ENCODE measurements at regions not wholly inside any gene's neighbourhood (a gene's known extent, or its start where the extent isn't known, plus 50 kb on each side); places are given as distances from the start of the nearest gene placed in this dataset.
"Not testable (repeated sequence)": the region's sequence is repeated elsewhere in the genome, so short reads cannot be mapped to it uniquely, and the experiment has no call there.

DNA sequence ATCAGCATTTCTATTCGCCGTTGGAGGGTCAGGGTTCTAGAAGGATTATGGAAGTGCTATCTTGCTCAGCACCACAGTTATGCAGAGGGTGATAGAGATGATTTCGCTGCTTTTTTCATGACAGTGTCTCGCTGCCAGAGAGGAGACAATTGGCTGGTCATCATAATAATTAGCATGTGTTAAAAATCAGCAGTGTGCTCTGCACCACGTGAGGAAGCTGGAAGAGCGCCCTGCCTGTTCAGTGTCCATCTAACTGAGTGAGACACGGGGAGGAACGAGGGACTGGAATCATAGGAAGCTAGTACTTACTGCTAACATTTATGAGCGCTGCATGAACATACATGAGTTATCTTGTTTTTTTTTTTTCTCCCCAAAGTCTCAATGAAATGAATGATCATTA lies 116.2 kb upstream of the PLAAT1 start:
- peak; percentile 3 for DNase-seq

GRCh38 chr3:193129607-193130006 lies 111.4 kb upstream of the PLAAT1 start:
- no peak for DNase-seq

DNA sequence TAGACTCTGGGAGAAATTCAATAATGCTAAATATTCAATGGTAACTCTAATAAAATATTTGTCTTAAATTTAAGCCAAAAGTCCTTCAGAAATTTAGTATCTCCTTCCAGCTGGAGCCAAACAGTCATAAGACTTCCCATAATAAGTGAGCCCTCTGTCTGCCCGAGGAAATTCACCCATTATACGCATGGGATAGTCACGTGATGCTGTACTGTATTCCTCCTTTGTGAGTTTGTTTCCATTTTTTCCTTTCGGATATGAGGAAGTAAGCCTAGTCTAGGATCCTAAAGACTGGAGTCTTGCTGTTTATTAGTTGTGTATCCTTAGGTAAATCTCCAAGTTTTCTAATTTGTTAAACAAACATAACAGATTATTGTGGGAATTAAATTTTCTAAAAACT lies 110.4 kb upstream of the PLAAT1 start:
- no peak for DNase-seq

DNA sequence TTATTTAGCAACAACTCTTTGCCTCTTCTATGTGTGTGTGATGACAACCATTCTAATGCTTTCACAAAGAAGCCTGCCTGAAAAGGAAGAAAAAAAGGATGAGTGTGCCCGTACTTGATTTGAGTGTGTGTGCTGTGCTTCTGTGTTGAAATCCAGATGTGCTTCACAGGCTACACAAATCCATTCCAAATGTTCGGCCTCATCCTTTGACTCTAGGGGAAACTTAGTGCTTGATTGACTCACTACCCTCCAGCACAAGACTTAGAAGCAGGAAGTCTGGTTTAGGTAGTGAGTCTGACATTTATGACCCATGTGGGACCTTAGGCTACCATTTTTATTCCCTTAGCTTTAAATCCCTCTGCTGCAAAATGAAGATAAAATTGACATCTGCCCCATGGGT lies 108.8 kb upstream of the PLAAT1 start:
- no peak for DNase-seq

DNA sequence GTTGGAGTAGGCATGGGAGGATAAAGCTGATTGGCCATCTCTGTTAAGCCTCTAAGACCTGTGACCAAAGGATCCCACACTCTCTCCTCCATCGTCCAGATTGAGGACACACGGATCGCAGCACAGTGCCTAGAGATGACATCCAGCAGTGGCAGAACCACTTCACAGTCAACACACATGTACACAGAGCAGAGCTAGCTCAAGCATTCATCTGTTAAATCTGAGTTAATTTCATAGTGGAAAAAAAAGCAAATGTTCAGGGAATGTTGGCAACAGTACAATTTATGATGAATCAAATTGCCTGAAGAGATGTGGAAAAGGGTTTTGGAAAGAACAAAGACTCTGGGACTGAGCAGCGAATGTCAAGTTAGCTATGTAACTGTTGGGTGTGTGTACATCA lies 108.1 kb upstream of the PLAAT1 start:
- no peak for DNase-seq

GRCh38 chr3:193134856-193135255 lies 106.2 kb upstream of the PLAAT1 start:
- no peak for DNase-seq

DNA sequence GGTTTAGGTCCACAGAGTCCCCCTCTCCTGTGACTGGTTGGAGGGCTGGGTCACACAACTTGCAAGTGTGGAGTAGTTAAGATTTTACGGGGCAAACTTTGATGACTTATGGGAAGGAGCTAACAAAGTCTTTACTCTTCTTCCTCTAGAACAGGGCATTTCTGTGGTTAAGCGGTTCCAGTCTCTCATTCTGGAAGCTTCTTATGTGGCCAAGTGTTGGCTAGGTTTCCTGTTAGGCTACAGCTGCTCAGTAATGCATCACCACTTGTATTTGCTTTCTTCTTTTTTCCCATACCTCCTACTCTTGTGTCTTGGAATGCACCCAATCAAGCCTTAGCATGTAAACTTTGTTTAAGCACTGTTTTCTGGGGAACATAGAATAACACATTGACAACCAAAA lies 100.6 kb upstream of the PLAAT1 start:
- DNase-seq: no peak

DNA sequence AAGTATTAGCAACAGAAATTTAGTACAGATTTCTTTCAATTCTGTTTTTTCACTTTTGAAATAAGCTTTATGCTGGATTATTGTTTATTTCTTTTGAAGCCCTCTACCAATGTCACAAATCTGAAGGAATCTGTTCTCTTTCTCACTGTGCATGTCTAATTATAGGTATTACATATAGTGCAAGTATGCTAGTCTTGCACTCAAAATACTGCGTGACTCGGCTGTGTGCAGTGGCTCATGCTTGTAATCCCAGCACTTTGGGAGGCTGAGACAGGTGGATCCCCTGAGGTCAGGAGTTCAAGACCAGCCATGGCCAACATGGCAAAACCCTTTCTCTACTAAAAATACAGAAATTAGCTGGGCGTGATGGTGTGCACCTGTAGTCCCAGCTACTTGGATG lies 95.8 kb upstream of the PLAAT1 start:
- no peak for DNase-seq

- DNase-seq: no peak
These were observed 92.1 kb upstream of the PLAAT1 start for GRCh38 chr3:193148688-193149473.

- no peak for DNase-seq
These were observed 91.0 kb upstream of the PLAAT1 start for GRCh38 chr3:193149998-193150397.

DNA sequence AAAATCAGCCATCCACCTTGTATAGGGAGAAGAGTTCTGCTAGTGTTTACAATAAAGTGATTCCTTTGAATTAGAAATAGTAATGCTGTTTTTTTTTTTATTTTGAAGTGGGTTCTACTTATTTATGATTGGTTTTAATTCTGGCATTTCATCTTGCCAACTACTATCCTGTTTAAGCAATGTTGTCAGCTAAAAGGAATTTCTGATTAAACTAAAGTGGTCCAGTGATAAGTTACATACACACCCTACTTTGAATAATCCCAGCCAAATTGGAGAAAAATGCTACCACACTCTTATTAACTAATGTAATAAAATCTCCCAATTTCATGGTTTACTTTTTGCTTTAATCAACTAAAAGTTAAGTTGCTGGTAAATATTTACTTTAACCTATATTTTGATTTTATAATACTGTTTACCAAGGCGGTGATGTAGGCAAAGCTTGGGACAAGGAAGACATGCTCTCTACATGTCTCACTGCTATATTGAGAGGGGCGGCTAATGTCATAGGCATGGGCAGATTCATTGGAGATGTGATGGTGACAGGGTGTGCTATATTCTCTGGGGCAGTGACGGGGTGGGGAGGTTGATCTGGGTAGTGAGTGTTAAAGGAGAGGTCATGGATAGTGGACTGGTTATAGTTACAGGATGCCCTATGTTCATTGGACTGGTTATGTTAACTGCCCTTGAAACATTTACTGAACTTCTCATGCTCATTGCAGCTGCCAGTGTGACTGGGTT lies 85.8 kb upstream of the PLAAT1 start:
- not testable (repeated sequence) for DNase-seq

GRCh38 chr3:193157051-193157450 lies 84.0 kb upstream of the PLAAT1 start:
- no peak for DNase-seq

- no peak for DNase-seq
These were observed 75.4 kb upstream of the PLAAT1 start for GRCh38 chr3:193165431-193166120.

- no peak for DNase-seq
These were observed 72.1 kb upstream of the PLAAT1 start for GRCh38 chr3:193168931-193169330.

DNA sequence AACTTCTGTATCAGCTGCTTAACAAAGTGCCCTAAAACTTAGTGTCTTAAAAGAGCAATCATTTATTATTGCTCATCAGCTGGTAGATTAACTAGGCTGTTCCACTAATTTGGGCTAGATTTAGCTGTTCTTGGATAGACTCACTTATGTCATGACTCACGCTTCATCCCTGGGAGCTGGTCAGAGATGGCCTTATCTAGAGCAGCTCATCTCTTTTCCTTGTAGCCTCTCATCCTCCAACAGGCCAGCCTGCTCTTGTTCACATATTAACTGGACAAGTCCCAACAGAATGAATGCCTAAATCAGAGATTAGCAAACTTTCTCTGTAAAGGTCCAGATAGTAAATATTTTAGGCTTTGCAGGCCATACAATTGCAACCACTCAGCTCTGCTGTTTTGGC lies 66.9 kb upstream of the PLAAT1 start:
- DNase-seq: no peak

DNA sequence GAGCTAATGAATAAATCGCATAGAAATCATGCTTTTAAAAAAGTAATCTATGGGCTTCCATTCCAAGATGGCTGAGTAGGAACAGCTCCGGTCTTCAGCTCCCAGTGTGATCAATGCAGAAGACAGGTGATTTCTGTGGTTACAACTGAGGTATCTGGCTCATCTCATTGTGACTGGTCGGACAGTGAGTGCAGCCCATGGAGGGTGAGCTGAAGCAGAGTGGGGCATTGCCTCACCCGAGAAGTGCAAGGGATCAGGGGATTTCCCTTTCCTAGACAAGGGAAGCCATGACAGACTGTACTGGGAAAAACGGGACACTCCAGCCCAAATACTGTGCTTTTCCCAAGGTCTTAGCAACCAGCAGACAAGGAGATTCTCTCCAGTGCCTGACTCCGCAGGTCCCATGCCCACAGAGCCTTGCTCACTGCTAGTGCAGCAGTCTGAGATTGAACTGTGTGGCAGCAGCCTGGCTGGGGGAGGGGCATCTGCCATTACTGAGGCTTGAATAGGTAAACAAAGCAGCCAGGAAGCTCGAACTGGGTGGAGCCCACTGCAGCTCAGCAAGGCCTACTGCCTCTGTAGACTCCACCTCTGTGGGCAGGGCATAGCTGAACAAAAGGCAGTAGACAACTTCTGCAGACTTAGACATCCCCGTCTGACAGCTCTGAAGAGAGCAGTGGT lies 61.5 kb upstream of the PLAAT1 start:
- not testable (repeated sequence) for DNase-seq

DNA sequence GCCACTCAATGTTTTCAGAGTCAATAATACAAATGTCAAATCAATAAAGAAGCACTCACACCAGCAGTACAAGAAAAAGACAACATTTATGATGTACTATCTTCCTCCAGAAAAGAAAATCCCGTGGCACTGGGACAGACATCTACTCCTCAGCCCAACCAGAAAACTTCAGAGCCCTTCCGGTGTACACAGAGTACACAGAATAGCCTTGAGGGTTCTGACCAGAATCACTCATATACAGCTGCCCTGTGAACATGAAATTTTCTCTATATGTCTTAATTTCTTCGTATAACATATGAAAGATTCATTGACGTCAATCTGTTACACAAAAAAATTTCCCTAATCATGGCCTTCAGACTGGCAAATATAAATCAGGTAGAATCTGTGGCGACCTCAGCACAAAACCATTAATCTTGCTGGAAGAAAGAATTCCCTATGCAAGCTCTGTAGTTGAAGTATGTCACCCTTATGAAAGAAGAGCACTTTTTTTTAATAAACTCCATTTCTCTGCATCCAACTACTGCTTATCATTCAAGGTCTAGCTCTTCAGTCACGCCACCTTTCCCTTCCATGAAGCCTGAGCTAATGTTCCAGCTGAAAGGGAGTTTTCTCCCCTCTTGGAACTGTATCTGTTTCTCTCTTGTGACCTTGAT lies 53.8 kb upstream of the PLAAT1 start:
- DNase-seq: no peak

DNA sequence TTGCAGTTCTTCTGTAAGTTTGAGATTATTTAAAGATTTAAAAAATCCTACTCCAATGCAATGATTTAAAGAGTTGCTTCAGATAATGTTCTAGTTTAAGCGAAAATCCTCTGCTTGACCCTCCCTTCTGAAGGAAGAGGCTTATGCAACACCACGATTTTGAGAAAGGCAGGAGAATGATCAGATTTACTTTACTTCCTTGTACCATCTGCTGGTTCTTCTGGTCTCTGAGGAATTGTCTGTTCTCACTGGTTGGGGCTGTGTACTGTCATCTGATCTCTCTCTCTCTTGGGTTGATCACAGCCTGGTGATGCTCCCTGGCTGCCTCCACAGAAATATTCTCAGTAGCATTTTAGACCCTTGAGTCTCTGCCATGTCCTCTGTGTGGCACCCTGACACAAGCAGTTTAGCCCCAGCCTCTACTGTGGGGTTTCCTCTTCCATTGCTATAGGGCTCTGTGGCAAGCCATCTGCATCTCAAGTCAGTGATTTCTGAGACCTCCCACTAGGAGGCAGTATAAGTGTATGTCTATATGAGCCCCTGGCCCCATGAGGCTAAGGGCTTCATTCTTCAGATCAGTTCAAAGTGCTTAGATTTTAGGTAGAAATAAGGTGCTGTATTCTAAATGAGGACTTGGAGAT lies 50.8 kb upstream of the PLAAT1 start:
- DNase-seq: peak; percentile 63
